Stimulated activated memory B cell treated with anti-CD40 and anti-IgM and Interleukin-4, amounts not matched to agents 10 μg/mL and 1 μg/mL and 100 μg/mL, for 72 hours (primary cell): ENCODE measurements at regions not wholly inside any gene's neighbourhood (a gene's known extent, or its start where the extent isn't known, plus 50 kb on each side); places are given as distances from the start of the nearest gene placed in this dataset.
"Not testable (repeated sequence)": the region's sequence is repeated elsewhere in the genome, so short reads cannot be mapped to it uniquely, and the experiment has no call there.

Experiments
- ATAC-seq: fragments of 150-1000 bp; cut with Tn5 transposase; 2 replicates; pipeline ENCODE4 v1.10.0; 2021
- H3K27ac Mint-ChIP-seq: one replicate; pipeline ENCODE4 v1.8.0; 2022; ENCODE audit warnings: mild to moderate bottlenecking, mixed read lengths
- H3K27me3 Mint-ChIP-seq: one replicate; pipeline ENCODE4 v1.8.0; 2022; ENCODE audit warnings: mixed read lengths
- H3K36me3 Mint-ChIP-seq: one replicate; pipeline ENCODE4 v1.8.0; 2022; ENCODE audit warnings: mixed read lengths
- H3K4me1 Mint-ChIP-seq: one replicate; pipeline ENCODE4 v1.8.0; 2022; ENCODE audit warnings: mixed read lengths
- H3K4me3 Mint-ChIP-seq: one replicate; pipeline ENCODE4 v1.8.0; 2022; ENCODE audit warnings: mild to moderate bottlenecking, moderate library complexity, mixed read lengths
- H3K9me3 Mint-ChIP-seq: one replicate; pipeline ENCODE4 v1.8.0; 2022; ENCODE audit warnings: mixed read lengths

DNA sequence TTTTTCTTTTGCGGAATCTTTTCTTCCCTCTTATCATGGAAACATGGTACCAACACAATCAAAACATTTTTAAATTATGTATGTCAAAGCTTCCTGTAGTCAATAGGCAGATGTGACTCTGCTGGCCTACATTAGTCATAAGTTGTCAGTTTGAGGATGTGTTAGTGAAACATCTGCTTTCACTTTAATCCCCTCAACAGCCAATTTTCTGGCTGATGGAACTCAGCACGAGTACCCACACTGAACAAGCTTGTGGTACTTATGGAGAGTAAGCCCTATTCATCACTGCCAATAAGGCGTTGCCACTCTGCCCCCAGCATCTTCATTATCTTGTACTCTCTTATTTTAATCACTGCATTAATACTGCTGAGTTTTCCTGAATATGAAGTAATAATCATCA lies 1034.4 kb downstream of the CDH9 start:
- H3K27ac Mint-ChIP-seq, result no peak overlapping the region
- no peaks in the 10 kb centered on the region for H3K36me3 Mint-ChIP-seq
- H3K27me3 Mint-ChIP-seq, result no peaks in the 10 kb centered on the region
- ATAC-seq, result no peak
- peaks cover 3% of the 10 kb centered on the region for H3K9me3 Mint-ChIP-seq
- no peaks in the 10 kb centered on the region for H3K4me1 Mint-ChIP-seq
- no peak overlapping the region for H3K4me3 Mint-ChIP-seq

DNA sequence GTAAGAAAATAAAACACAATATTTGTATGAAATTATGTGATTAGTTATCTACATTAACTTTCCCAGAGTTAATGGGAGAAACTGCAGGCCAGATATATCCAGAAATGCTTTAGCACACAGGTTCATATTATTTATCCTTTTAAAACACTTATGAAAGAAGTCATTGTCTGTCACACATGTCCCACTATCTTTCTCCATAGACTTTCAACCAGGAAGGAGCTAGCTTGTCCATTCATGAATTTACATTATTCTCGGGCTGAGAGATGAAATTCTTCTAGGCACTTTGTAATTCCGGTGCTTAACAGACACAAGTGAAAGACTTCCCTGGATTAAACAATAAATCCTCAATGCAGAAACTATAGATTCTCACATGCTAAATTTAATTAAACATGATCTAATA lies 1043.2 kb downstream of the CDH9 start:
- ATAC-seq, result no peak
- Mint-ChIP-seq H3K4me1 (no peaks in the 10 kb centered on the region), H3K4me3 (no peak overlapping the region), H3K27ac (no peak overlapping the region), H3K9me3 (peaks cover 5% of the 10 kb centered on the region), H3K36me3 (no peaks in the 10 kb centered on the region), H3K27me3 (no peaks in the 10 kb centered on the region)

DNA sequence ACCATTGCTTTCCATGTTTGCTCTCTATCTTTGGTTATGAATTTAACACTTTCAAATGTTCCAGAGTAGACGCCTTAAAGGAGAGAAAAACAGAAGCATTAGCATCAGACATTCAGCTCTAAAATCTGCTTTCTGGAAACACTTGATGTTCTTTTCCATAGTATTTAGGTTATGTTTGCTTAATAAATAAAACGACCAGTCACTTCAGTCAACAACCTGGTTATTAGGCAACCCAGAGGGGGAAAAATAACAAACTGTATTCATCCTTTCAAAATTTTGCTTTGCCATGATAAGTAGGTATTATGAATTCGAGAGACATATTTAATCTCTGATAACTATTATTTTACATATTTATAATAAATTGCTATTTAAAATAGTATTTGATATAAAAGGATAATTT lies 1044.7 kb downstream of the CDH9 start:
- H3K9me3 Mint-ChIP-seq, result peaks cover 5% of the 10 kb centered on the region
- no peaks in the 10 kb centered on the region for H3K27me3 Mint-ChIP-seq
- no peak overlapping the region for H3K4me3 Mint-ChIP-seq
- no peak for ATAC-seq
- H3K27ac Mint-ChIP-seq, result no peak overlapping the region
- no peaks in the 10 kb centered on the region for H3K4me1 Mint-ChIP-seq
- H3K36me3 Mint-ChIP-seq, result no peaks in the 10 kb centered on the region

DNA sequence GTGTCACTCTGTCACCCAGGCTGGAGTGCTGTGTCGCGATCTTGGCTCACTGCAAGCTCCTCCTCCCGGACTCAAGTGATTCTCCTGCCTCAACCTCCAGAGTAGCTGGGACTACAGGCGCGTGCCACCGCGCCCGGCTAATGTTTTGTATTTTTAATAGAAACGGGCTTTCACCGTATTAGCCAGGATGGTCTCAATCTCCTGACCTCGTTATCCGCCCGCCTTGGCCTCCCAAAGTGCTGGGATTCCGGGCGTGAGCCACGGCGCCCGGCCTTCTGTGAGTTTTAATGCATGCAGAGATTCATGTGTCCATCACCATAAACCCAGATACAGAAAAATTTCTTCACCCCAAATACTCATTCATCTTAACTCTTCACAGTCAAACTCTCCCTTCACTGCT lies 1046.7 kb downstream of the CDH9 start:
- H3K27ac Mint-ChIP-seq, result no peak overlapping the region
- no peaks in the 10 kb centered on the region for H3K36me3 Mint-ChIP-seq
- H3K9me3 Mint-ChIP-seq, result peaks cover 5% of the 10 kb centered on the region
- no peaks in the 10 kb centered on the region for H3K4me1 Mint-ChIP-seq
- ATAC-seq, result no peak
- no peak overlapping the region for H3K4me3 Mint-ChIP-seq
- H3K27me3 Mint-ChIP-seq, result no peaks in the 10 kb centered on the region

DNA sequence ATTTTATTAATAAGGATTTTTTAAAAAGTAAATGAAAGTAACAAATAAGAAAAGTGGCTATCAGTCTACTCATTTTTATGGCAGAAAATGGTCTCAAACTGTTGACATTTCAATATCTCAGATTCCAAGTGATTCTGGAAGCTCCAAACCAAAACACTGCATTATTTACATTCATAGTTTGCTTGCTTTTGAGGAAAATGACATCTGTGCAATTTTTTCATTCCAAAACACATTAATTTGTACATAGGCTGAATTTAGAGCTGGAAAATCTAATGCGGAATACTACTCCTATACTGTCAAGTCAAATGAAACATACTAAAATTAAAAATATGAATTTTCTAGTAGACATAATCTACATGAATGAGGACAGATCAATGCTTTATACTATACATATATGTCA lies 1047.6 kb downstream of the CDH9 start:
- no peak overlapping the region for H3K27ac Mint-ChIP-seq
- no peaks in the 10 kb centered on the region for H3K36me3 Mint-ChIP-seq
- H3K4me1 Mint-ChIP-seq, result no peaks in the 10 kb centered on the region
- H3K9me3 Mint-ChIP-seq, result peaks cover 5% of the 10 kb centered on the region
- no peak overlapping the region for H3K4me3 Mint-ChIP-seq
- no peak for ATAC-seq
- H3K27me3 Mint-ChIP-seq, result no peaks in the 10 kb centered on the region

DNA sequence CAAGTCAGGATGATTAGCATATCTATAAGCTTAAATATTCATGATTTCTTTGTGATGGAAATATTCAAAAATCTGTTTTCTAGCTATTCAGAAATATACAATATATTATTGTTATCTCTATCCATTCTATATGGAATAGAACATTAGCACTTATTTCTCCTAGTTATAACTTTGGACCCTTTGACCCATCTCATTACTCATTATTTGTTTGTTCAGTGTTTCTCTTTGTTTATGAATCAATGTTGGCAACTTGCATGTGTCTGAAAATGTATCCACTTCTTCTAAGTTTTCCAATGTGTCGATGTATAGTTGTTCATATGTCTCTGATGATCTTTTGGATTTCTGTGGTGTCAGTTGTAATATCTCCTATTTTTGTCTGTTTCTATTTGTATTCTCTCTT lies 1059.3 kb downstream of the CDH9 start:
- Mint-ChIP-seq H3K4me1 (no peaks in the 10 kb centered on the region), H3K9me3 (peaks cover 2% of the 10 kb centered on the region), H3K27ac (no peak overlapping the region), H3K4me3 (no peak overlapping the region), H3K27me3 (no peaks in the 10 kb centered on the region), H3K36me3 (no peaks in the 10 kb centered on the region)
- ATAC-seq, result no peak

DNA sequence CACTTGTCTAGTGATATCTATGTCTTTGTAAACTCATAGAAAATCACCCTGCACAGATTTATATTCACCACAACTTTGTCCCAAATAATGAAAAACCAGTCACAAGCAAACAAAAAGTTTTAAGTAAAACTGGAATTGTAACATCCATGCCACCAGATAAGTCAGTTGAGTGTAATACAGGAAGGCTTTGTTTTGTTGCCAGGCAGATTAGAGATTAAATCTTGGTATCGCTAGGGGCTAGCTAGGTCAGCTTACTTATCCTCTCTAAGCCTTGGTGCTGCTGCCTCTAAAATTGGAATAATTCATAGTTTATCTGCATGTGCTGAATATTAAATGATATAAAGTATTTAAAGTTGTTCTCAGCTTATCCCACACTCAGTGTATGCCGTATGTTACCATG lies 1062.5 kb downstream of the CDH9 start:
- ATAC-seq, result no peak
- no peaks in the 10 kb centered on the region for H3K4me1 Mint-ChIP-seq
- H3K9me3 Mint-ChIP-seq, result peaks cover 5% of the 10 kb centered on the region
- no peaks in the 10 kb centered on the region for H3K27me3 Mint-ChIP-seq
- H3K27ac Mint-ChIP-seq, result no peak overlapping the region
- no peaks in the 10 kb centered on the region for H3K36me3 Mint-ChIP-seq
- no peak overlapping the region for H3K4me3 Mint-ChIP-seq

DNA sequence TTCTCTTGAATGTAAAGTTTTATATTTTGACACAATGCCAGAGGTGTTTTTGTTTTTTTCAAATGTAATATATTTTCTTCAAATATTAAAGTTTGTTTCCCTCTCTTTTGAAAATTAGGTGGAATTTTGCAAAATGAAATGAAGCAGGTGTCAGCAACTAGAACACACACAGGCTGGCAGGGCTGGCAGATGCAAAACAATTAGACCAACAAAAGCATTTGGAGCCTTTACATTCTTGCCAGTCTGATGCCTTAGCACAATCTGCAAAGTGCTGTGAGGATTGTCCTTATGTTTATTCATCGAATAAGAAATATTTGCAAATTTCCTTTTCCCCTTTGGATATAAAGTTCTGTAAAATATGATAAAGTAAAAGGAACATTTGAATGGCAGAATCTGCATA lies 1063.9 kb downstream of the CDH9 start:
- ATAC-seq, result no peak
- no peaks in the 10 kb centered on the region for H3K4me1 Mint-ChIP-seq
- H3K9me3 Mint-ChIP-seq, result peaks cover 4% of the 10 kb centered on the region
- H3K27me3 Mint-ChIP-seq, result no peaks in the 10 kb centered on the region
- no peak overlapping the region for H3K4me3 Mint-ChIP-seq
- H3K27ac Mint-ChIP-seq, result no peak overlapping the region
- no peaks in the 10 kb centered on the region for H3K36me3 Mint-ChIP-seq

DNA sequence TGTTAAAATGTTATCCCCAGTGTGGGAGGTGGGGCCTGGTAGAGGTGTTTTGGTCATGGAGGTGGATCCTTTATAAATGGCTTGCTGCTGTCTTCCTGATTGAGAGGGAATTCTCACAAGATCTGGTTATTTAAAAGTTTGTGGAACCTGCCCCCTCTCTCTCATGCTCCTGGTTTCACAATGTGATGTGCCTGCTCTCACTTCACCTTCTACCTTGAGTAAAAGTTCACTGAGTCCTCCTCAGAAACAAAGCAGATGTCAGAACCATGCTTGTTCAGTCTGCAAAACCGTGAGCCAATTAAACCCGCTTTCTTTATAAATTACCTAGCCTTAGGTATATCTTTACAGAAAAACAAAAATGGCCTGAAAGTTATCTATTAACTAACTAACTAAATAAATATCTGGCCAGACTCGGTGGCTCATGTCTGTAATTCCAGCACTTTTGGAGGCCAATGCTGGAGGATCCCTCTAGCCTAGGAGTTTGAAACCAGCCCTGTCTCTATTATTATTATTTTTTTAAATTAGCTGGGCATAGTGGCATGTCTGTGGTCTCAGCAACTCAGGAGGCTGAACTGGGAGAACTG lies 1067.4 kb downstream of the CDH9 start:
- Mint-ChIP-seq H3K27ac (no peak overlapping the region), H3K4me3 (no peak overlapping the region), H3K4me1 (no peaks in the 10 kb centered on the region), H3K27me3 (no peaks in the 10 kb centered on the region), H3K36me3 (no peaks in the 10 kb centered on the region), H3K9me3 (peaks cover 4% of the 10 kb centered on the region)
- ATAC-seq, result no peak

DNA sequence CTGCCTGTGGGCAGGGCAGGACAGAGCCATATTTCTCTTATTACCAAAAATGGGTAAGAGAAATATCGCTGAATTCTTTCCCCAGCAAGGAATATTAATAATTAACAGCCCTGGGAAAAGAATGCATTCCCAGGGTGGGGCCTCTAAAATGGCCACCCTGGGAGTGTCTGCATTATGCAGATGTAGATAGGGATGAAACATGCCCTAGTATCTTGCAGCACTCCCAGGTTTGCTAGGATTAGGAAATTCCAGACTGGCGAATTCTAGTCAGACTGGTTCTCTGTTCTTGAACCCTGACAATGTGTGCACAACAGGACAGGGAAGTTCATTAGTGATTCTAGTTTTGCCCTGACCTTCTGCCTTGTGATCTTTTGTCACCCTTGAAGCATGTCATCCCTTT lies 1069.3 kb downstream of the CDH9 start:
- not testable (repeated sequence) for H3K27me3 Mint-ChIP-seq

DNA sequence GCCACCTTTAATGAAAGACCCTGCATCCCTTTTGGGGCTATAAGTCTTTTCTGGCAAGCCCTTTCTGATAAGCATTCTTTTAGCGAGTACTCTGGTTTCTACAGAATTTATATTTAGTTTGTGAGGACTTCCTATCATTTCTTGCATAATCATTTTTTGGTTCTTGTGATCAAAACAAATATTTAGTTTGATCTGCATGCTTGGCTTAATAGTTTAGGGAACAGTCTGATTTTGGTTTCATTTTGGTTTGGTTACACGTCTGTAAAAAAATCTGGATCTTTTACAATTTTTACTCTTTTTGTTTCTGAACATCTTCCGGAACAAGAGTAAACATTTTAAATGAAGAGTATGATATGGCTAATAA lies 1074.4 kb downstream of the CDH9 start:
- no peak overlapping the region for H3K4me3 Mint-ChIP-seq
- no peak overlapping the region for H3K27ac Mint-ChIP-seq
- peaks cover 4% of the 10 kb centered on the region for H3K9me3 Mint-ChIP-seq
- H3K36me3 Mint-ChIP-seq, result no peaks in the 10 kb centered on the region
- ATAC-seq, result no peak
- no peaks in the 10 kb centered on the region for H3K27me3 Mint-ChIP-seq
- no peaks in the 10 kb centered on the region for H3K4me1 Mint-ChIP-seq

More for the DNA sequence above, 1069.3 kb downstream of the CDH9 start:
- not testable (repeated sequence) for ATAC-seq, H3K27ac Mint-ChIP-seq, H3K9me3 Mint-ChIP-seq, H3K36me3 Mint-ChIP-seq, H3K4me1 Mint-ChIP-seq, H3K4me3 Mint-ChIP-seq

DNA sequence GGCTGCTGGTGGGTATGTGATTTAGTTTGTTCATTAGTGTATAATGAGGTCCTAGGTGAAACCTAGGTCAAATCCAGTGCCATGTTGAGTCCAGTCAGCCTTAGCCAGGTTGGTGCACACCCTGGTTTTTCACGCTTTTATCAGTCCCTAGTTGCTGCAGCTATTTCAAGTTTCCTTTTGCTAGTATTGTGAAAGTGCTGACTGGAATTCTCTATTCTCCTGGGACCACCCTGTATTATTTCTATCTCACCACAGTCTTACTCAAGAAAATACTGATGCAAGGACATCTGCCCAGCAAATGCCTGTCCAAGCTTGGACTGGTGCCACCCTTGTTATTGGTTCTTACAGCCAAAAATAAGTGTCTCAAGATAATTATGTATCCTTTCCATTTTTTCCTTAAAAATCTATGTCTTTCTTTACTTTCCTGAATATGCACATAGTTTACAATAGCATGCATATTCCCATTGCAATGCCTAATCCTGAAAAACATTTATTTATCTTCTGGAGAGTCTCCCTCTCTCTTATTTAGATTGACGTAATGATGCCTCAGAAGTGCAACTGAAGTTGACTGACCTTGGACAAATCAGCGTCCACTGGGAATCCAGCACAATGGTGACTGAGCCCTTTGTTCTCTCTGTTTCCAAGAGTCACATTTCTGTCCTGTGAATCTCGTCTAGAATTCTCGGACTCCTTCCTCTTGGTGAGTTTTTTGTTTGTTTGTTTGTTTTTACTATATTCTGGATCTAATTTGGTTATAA lies 1075.0 kb downstream of the CDH9 start:
- Mint-ChIP-seq H3K9me3 (peaks cover 4% of the 10 kb centered on the region), H3K4me1 (no peaks in the 10 kb centered on the region), H3K36me3 (no peaks in the 10 kb centered on the region), H3K27me3 (no peaks in the 10 kb centered on the region), H3K4me3 (no peak overlapping the region), H3K27ac (no peak overlapping the region)
- ATAC-seq, result no peak

DNA sequence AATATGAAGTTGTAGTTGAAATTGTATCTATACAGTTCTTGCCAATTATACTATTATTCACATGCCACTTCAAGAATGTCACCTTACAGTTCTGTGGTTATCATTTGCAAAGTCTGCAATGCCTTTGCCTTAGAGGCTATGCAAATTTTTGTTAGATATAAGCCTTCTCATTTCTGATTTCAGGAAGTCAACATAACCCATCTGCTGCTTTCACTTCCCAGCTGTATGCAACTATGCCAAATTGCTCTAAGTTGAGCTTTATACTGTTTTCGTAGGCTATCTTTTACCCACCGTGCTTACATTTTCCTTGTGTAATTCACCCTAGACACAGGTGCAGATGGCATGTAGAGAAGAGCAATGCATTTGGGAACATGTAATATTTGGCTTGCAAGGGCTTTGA lies 1083.0 kb downstream of the CDH9 start:
- Mint-ChIP-seq H3K4me3 (no peak overlapping the region), H3K27me3 (no peaks in the 10 kb centered on the region), H3K4me1 (no peaks in the 10 kb centered on the region), H3K36me3 (no peaks in the 10 kb centered on the region), H3K9me3 (peaks cover 2% of the 10 kb centered on the region), H3K27ac (no peak overlapping the region)
- ATAC-seq, result peak; percentile 54

DNA sequence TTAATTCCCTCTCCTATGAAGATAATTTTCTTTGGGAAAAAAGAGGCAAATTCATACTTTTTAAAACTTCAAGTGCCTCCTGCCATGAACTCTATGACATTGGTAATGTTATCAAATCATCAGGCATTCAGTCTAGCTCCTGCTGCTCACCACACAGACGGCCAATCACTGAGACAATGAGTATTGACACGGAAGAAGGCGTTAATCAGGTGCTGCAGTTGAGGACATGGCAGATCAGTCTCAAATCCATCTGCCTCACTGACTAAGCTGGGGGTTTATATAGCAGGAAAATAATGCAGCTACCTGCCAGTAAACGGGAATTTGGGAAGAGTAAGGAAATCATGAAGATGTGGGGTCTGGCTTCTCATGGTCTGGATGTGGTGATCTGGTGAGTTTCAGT lies 1087.7 kb downstream of the CDH9 start:
- no peaks in the 10 kb centered on the region for H3K36me3 Mint-ChIP-seq
- no peaks in the 10 kb centered on the region for H3K27me3 Mint-ChIP-seq
- peaks cover 6% of the 10 kb centered on the region for H3K9me3 Mint-ChIP-seq
- H3K27ac Mint-ChIP-seq, result no peak overlapping the region
- H3K4me3 Mint-ChIP-seq, result no peak overlapping the region
- no peak for ATAC-seq
- no peaks in the 10 kb centered on the region for H3K4me1 Mint-ChIP-seq

DNA sequence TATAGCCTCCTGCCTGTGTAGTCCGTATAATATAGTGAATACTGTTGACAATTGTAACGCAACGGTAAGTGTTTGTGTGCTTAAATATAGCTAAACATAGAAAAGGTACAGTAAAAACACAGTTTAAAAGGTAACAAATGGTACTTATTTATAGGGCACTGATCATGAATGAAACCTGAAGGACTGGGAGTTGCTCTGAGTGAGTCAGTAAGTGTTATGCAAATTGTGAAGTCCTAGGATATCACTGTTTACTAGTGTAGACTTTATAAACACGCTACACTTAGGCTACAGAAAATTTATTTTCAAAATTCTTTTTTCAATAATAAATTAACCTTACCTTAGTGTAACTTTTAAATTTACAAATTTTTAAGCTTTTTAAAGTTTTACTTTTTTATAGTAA lies 1090.1 kb downstream of the CDH9 start:
- no peak overlapping the region for H3K27ac Mint-ChIP-seq
- no peaks in the 10 kb centered on the region for H3K4me1 Mint-ChIP-seq
- ATAC-seq, result no peak
- H3K4me3 Mint-ChIP-seq, result no peak overlapping the region
- no peaks in the 10 kb centered on the region for H3K27me3 Mint-ChIP-seq
- peaks cover 4% of the 10 kb centered on the region for H3K9me3 Mint-ChIP-seq
- no peaks in the 10 kb centered on the region for H3K36me3 Mint-ChIP-seq

DNA sequence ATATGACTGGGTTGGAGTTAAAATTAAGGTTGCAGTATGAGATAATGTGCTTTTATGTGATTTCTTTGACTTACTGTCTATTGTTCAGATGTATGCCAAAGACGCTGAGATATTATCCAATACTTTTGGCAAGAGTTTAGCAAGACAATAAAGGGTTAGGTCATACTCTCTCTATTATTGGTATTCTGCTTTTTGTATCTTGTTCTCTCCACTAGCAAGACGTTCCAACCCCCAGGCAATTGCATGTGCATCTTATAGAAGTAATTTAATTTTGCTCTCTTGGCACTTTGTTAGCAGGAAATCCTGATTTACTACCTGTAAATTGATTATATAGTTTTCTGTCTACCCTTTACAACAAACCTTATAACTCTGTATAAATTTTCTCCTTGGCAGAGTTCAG lies 1093.6 kb downstream of the CDH9 start:
- peaks cover 11% of the 10 kb centered on the region for H3K9me3 Mint-ChIP-seq
- no peaks in the 10 kb centered on the region for H3K36me3 Mint-ChIP-seq
- no peaks in the 10 kb centered on the region for H3K4me1 Mint-ChIP-seq
- H3K27ac Mint-ChIP-seq, result no peak overlapping the region
- H3K27me3 Mint-ChIP-seq, result no peaks in the 10 kb centered on the region
- no peak overlapping the region for H3K4me3 Mint-ChIP-seq
- no peak for ATAC-seq
